IMR-90 (cell line): ENCODE measurements at regions not wholly inside any gene's neighbourhood (a gene's known extent, or its start where the extent isn't known, plus 50 kb on each side); places are given as distances from the start of the nearest gene placed in this dataset.
A peak's percentile ranks its signal among the peaks of the same experiment; 100 is the strongest.

Experiments
- ATAC-seq: fragments of 200-7000 bp; cut with Tn5 transposase; 2 replicates; pipeline ENCODE4 v1.9.1; 2020; ENCODE audit warnings: low read depth, mild to moderate bottlenecking, moderate library complexity
- BruUV-seq: library from RNA; stranded (reverse); fragments of 400-500 nt; replicated peaks from 2 replicates; lab custom pipeline; 2021; lab: Mats Ljungman, UMichigan
- CTCF ChIA-PET: fragments of 300-600 bp; formaldehyde crosslinking; extraction: SDS; loops from one replicate; lab custom pipeline; 2021; ENCODE audit warnings: antibody characterized with exemption; lab: Yijun Ruan, JAX
- POLR2A ChIA-PET: fragments of 300-600 bp; sonication (Branson Sonifier 250); formaldehyde crosslinking; loops from one replicate; lab custom pipeline; 2022; ENCODE audit warnings: antibody characterized with exemption; ENCODE audit not compliant: unreplicated experiment; lab: Charles Lee
- DNase-seq: peaks from one replicate; pipeline ENCODE4 v3.0.0; 2013
- H2AFZ ChIP-seq: replicated peaks from 2 replicates; pipeline ENCODE3; 2013; ENCODE audit warnings: low read length, mild to moderate bottlenecking; ENCODE audit not compliant: poor library complexity
- H2AK5ac ChIP-seq: 2 replicates; pipeline ENCODE4 v1.6.1; 2013; ENCODE audit warnings: low read depth, low read length, inconsistent platforms
- H2AK9ac ChIP-seq: replicated peaks from 2 replicates; pipeline ENCODE3; 2013; ENCODE audit warnings: mild to moderate bottlenecking, low read depth, low read length, moderate library complexity; ENCODE audit not compliant: poor library complexity
- H2BK120ac ChIP-seq: 2 replicates; pipeline ENCODE4 v1.6.1; 2013; ENCODE audit warnings: low read depth, low read length, inconsistent platforms
- H2BK15ac ChIP-seq: 3 replicates; pipeline ENCODE4 v1.6.1; 2013; ENCODE audit warnings: low read depth, low read length, inconsistent platforms
- H2BK20ac ChIP-seq: 2 replicates; pipeline ENCODE4 v1.6.1; 2013; ENCODE audit warnings: low read depth, mild to moderate bottlenecking, inconsistent platforms, low read length, moderate library complexity
- H2BK5ac ChIP-seq: 2 replicates; pipeline ENCODE4 v1.6.1; 2013; ENCODE audit warnings: mild to moderate bottlenecking, low read depth, low read length, inconsistent platforms; ENCODE audit not compliant: poor library complexity, severe bottlenecking
- H3K14ac ChIP-seq: replicated peaks from 2 replicates; pipeline ENCODE4 v1.6.1; 2013; ENCODE audit warnings: low read depth, low read length, inconsistent platforms
- H3K18ac ChIP-seq: 2 replicates; pipeline ENCODE4 v1.6.1; 2013; ENCODE audit warnings: low read depth, low read length, control low read depth
- H3K23ac ChIP-seq: 2 replicates; pipeline ENCODE4 v1.6.1; 2013; ENCODE audit warnings: low read depth, low read length, inconsistent platforms
- H3K27ac ChIP-seq: 2 replicates; pipeline ENCODE4 v1.5.1; 2013; ENCODE audit warnings: mild to moderate bottlenecking, control low read depth, low read length; ENCODE audit not compliant: insufficient read depth
- H3K27me3 ChIP-seq: 2 replicates; pipeline ENCODE4 v1.6.1; 2013; ENCODE audit warnings: low read length; ENCODE audit not compliant: control insufficient read depth, insufficient read depth
- H3K36me3 ChIP-seq: 2 replicates; pipeline ENCODE4 v1.6.1; 2013; ENCODE audit warnings: low read length, mixed read lengths; ENCODE audit not compliant: control insufficient read depth, insufficient read depth
- H3K4ac ChIP-seq: 2 replicates; pipeline ENCODE4 v1.6.1; 2013; ENCODE audit warnings: low read depth, low read length, inconsistent platforms
- H3K4me1 ChIP-seq: 2 replicates; pipeline ENCODE4 v1.6.1; 2013; ENCODE audit warnings: low read length, mixed read lengths; ENCODE audit not compliant: control insufficient read depth, insufficient read depth
- H3K4me2 ChIP-seq: 2 replicates; pipeline ENCODE4 v1.6.1; 2013; ENCODE audit warnings: low read depth, mild to moderate bottlenecking, control low read depth, low read length, moderate library complexity
- H3K4me3 ChIP-seq: 2 replicates; pipeline ENCODE4 v1.5.1; 2013; ENCODE audit warnings: low read depth, mild to moderate bottlenecking, control low read depth, low read length, moderate library complexity; ENCODE audit not compliant: insufficient read depth
- H3K56ac ChIP-seq: 2 replicates; pipeline ENCODE4 v1.6.1; 2013; ENCODE audit warnings: low read length, inconsistent platforms; ENCODE audit not compliant: insufficient read depth; ENCODE audit errors: extremely low read depth
- H3K79me1 ChIP-seq, 2 experiments: 2 replicates each; pipeline ENCODE4 v1.6.1; 2013; ENCODE audit warnings: low read length in 2 of 2, inconsistent platforms in 1 of 2, low read depth in 1 of 2
- H3K9ac ChIP-seq: 2 replicates; pipeline ENCODE4 v1.6.1; 2013; ENCODE audit warnings: low read depth, low read length, control low read depth
- H3K9me1 ChIP-seq: 2 replicates; pipeline ENCODE4 v1.6.1; 2013; ENCODE audit warnings: low read length, inconsistent platforms; ENCODE audit not compliant: insufficient read depth
- H3K9me3 ChIP-seq: 2 replicates; pipeline ENCODE4 v1.6.1; 2013; ENCODE audit warnings: low read length; ENCODE audit not compliant: control insufficient read depth, insufficient read depth
- H4K20me1 ChIP-seq: 2 replicates; pipeline ENCODE4 v1.6.1; 2013; ENCODE audit warnings: low read length, inconsistent platforms; ENCODE audit not compliant: insufficient read depth
- H4K5ac ChIP-seq: 2 replicates; pipeline ENCODE4 v1.6.1; 2013; ENCODE audit warnings: mild to moderate bottlenecking, low read depth, low read length, control low read depth
- H4K8ac ChIP-seq, 2 experiments: 2 replicates each; pipeline ENCODE4 v1.6.1; 2013; ENCODE audit warnings: low read depth in 2 of 2, low read length in 2 of 2, control low read depth in 1 of 2, inconsistent platforms in 1 of 2
- H4K91ac ChIP-seq: 2 replicates; pipeline ENCODE4 v1.6.1; 2013; ENCODE audit warnings: low read depth, low read length, inconsistent platforms; ENCODE audit not compliant: insufficient read depth
- BHLHE40 ChIP-seq: fragments of 150-350 bp; IDR thresholded peaks from 2 replicates; pipeline ENCODE4 v1.6.1; 2016; ENCODE audit warnings: mild to moderate bottlenecking, low read depth, low read length
- CEBPB ChIP-seq: IDR thresholded peaks from 2 replicates; pipeline ENCODE4 v1.6.1; 2012; ENCODE audit warnings: low read depth, low read length, improper control_type of control experiment
- CHD1 ChIP-seq: IDR thresholded peaks from 2 replicates; pipeline ENCODE4 v1.6.1; 2012; ENCODE audit warnings: low read depth, low read length, improper control_type of control experiment
- FOS ChIP-seq: fragments of 150-350 bp; IDR thresholded peaks from 2 replicates; pipeline ENCODE4 v1.6.1; 2016; ENCODE audit warnings: low read depth, low read length
- MAFK ChIP-seq: IDR thresholded peaks from 2 replicates; pipeline ENCODE4 v1.6.1; 2012; ENCODE audit warnings: low read depth, low read length, improper control_type of control experiment
- MAZ ChIP-seq: IDR thresholded peaks from 2 replicates; pipeline ENCODE4 v1.6.1; 2012; ENCODE audit warnings: low read depth, mild to moderate bottlenecking, low read length, improper control_type of control experiment, moderate library complexity, borderline replicate concordance
- MXI1 ChIP-seq: IDR thresholded peaks from 2 replicates; pipeline ENCODE4 v1.6.1; 2012; ENCODE audit warnings: low read depth, mild to moderate bottlenecking, low read length, moderate library complexity, borderline replicate concordance
- NFE2L2 ChIP-seq: fragments of 150-350 bp; IDR thresholded peaks from 2 replicates; pipeline ENCODE4 v1.6.1; 2016; ENCODE audit warnings: low read depth, mild to moderate bottlenecking, low read length
- POLR2A ChIP-seq: IDR thresholded peaks from 2 replicates; pipeline ENCODE4 v1.6.1; 2012; ENCODE audit warnings: mild to moderate bottlenecking, low read depth, low read length
- RAD21 ChIP-seq: IDR thresholded peaks from 2 replicates; pipeline ENCODE4 v1.6.1; 2012; ENCODE audit warnings: low read length, improper control_type of control experiment
- RCOR1 ChIP-seq: IDR thresholded peaks from 2 replicates; pipeline ENCODE4 v1.6.1; 2012; ENCODE audit warnings: mild to moderate bottlenecking, low read length, improper control_type of control experiment; ENCODE audit not compliant: insufficient replicate concordance
- RFX5 ChIP-seq: IDR thresholded peaks from 2 replicates; pipeline ENCODE4 v1.8.0; 2012; ENCODE audit warnings: low read depth, mild to moderate bottlenecking, low read length, moderate library complexity
- SMC3 ChIP-seq: fragments of 150-350 bp; IDR thresholded peaks from 2 replicates; pipeline ENCODE4 v1.6.1; 2016; ENCODE audit warnings: low read depth, mild to moderate bottlenecking, antibody characterized with exemption, low read length, moderate library complexity
- WGBS, 2 experiments: methylation state at CpG; one replicate each; pipeline versions ENCODE4 v1.1.5 to v1.1.7; 2013; ENCODE audit warnings: missing lambda C conversion rate in 2 of 2; ENCODE audit not compliant: insufficient read length in 1 of 2; ENCODE audit errors: extremely low coverage in 2 of 2; 5-methylcytosine and 5-hydroxymethylcytosine counted together
- dilution Hi-C: fragments of 300-500 bp; cut with HindIII; formaldehyde crosslinking; loops from one replicate; pipeline ENCODE4 v1.14.3; 2018; ENCODE audit warnings: low sequenced_read_pairs; ENCODE audit not compliant: unreplicated experiment
- in situ Hi-C: fragments of 300-500 bp; cut with MboI; formaldehyde crosslinking; loops from 3 replicates; pipeline ENCODE4 v1.14.3; 2019; ENCODE audit warnings: low sequenced_read_pairs, inconsistent platforms, mixed read lengths
- intact Hi-C: fragments of 100-400 bp; cut with micrococcal nuclease; formaldehyde crosslinking; loops from 2 replicates; pipeline ENCODE4 v1.10.0; 2022
- TF ChIP-seq, protein P1 (sequence below): fragments of 150-350 bp; IDR thresholded peaks from 2 replicates; pipeline ENCODE4 v1.6.1; 2016; ENCODE audit warnings: low read depth, mild to moderate bottlenecking, low read length, moderate library complexity, borderline replicate concordance
- TF ChIP-seq, protein P2 (sequence below): fragments of 150-350 bp; IDR thresholded peaks from 2 replicates; pipeline ENCODE4 v1.6.1; 2017; ENCODE audit warnings: mild to moderate bottlenecking, antibody characterized with exemption, low read length, low read depth
- TF ChIP-seq, protein P3 (sequence below): conservative IDR thresholded peaks from 2 replicates; pipeline ENCODE4 v1.5.1; 2012; ENCODE audit warnings: mild to moderate bottlenecking, low read depth, low read length, improper control_type of control experiment

DNA sequence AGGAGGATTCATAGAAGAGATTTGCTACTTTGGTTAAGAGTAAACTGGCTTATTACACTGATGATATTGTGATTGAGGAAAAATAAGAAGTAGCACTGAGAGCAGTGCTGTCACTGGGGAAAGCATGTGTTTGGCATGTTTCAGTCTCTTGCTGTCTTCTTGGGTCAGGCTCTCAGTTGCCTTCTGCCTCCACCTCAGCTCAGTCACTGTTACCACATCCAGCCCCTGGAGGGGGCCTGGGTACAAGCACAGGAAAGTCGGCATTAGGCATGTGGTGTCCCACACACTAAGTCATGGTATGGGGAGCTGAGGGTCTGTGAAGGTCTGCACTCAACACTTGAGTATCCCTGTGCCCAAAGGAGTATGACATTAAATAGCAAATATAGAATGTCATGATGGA, 958.3 kb upstream of the CDH9 start:
- ChIA-PET POLR2A (no interaction called here), CTCF (no interaction called here)
- intact Hi-C loops, result no loop called here
- Histone ChIP-seq H2AFZ (no peak overlapping the region), H2AK9ac (peak overlapping the region; percentile 55), H2BK5ac (no peak overlapping the region), H3K4me2 (no peak overlapping the region), H3K27me3 (no peaks in the 10 kb centered on the region), H3K56ac (no peak overlapping the region), H3K36me3 (no peaks in the 10 kb centered on the region), H3K9ac (no peak overlapping the region), H4K91ac (no peak overlapping the region), H2BK15ac (no peak overlapping the region), H4K20me1 (no peaks in the 10 kb centered on the region), H3K27ac (no peak overlapping the region), H3K18ac (no peak overlapping the region), H3K14ac (no peak overlapping the region), H2BK120ac (no peak overlapping the region), H3K4ac (no peak overlapping the region), H3K4me3 (no peak overlapping the region), H2BK20ac (no peak overlapping the region), H4K5ac (no peak overlapping the region), H4K8ac (no peak overlapping the region), H3K4me1 (no peaks in the 10 kb centered on the region), H3K9me3 (peaks cover 6% of the 10 kb centered on the region; the same call in 1 of the 2 replicates), H3K9me1 (no peaks in the 10 kb centered on the region), H3K79me1 (no peaks in the 10 kb centered on the region), H3K23ac (no peak overlapping the region), H2AK5ac (no peak overlapping the region)
- dilution Hi-C loops, result no loop called here
- in situ Hi-C loops, result no loop called here
- DNase-seq, result no peak
- BruUV-seq, result no TSS peak
- WGBS, 2 experiments, result no CpG with 5 or more reads among the region's 1 CpG
- no peak for ATAC-seq
- TF ChIP-seq, protein P1, sequence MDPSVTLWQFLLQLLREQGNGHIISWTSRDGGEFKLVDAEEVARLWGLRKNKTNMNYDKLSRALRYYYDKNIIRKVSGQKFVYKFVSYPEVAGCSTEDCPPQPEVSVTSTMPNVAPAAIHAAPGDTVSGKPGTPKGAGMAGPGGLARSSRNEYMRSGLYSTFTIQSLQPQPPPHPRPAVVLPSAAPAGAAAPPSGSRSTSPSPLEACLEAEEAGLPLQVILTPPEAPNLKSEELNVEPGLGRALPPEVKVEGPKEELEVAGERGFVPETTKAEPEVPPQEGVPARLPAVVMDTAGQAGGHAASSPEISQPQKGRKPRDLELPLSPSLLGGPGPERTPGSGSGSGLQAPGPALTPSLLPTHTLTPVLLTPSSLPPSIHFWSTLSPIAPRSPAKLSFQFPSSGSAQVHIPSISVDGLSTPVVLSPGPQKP, result no peak
- TF ChIP-seq MXI1 (no peak), SMC3 (no peak), POLR2A (no peak), FOS (no peak), RAD21 (no peak), RCOR1 (no peak), BHLHE40 (no peak), RFX5 (no peak), NFE2L2 (no peak), MAFK (no peak), CEBPB (no peak), MAZ (no peak), CHD1 (no peak)
- TF ChIP-seq, protein P2, sequence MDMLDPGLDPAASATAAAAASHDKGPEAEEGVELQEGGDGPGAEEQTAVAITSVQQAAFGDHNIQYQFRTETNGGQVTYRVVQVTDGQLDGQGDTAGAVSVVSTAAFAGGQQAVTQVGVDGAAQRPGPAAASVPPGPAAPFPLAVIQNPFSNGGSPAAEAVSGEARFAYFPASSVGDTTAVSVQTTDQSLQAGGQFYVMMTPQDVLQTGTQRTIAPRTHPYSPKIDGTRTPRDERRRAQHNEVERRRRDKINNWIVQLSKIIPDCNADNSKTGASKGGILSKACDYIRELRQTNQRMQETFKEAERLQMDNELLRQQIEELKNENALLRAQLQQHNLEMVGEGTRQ, result no peak
- TF ChIP-seq, protein P3, sequence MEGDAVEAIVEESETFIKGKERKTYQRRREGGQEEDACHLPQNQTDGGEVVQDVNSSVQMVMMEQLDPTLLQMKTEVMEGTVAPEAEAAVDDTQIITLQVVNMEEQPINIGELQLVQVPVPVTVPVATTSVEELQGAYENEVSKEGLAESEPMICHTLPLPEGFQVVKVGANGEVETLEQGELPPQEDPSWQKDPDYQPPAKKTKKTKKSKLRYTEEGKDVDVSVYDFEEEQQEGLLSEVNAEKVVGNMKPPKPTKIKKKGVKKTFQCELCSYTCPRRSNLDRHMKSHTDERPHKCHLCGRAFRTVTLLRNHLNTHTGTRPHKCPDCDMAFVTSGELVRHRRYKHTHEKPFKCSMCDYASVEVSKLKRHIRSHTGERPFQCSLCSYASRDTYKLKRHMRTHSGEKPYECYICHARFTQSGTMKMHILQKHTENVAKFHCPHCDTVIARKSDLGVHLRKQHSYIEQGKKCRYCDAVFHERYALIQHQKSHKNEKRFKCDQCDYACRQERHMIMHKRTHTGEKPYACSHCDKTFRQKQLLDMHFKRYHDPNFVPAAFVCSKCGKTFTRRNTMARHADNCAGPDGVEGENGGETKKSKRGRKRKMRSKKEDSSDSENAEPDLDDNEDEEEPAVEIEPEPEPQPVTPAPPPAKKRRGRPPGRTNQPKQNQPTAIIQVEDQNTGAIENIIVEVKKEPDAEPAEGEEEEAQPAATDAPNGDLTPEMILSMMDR, result no peak
